K562 (cell line): ENCODE measurements at regions not wholly inside any gene's neighbourhood (a gene's known extent, or its start where the extent isn't known, plus 50 kb on each side); places are given as distances from the start of the nearest gene placed in this dataset.
A peak's percentile ranks its signal among the peaks of the same experiment; 100 is the strongest.

Experiments used
- ATAC-seq: fragments of 200-7000 bp; cut with Tn5 transposase; 3 replicates; pipeline ENCODE4 v1.9.1; 2020; ENCODE audit warnings: moderate library complexity
- BruUV-seq: library from RNA; stranded (reverse); fragments of 400-500 nt; replicated peaks from 2 replicates; lab custom pipeline; 2021; lab: Mats Ljungman, UMichigan
- CTCF ChIA-PET: fragments of 300-600 bp; formaldehyde crosslinking; extraction: SDS; loops from one replicate; lab custom pipeline; 2021; ENCODE audit warnings: low intra/inter-chr PET ratio; lab: Yijun Ruan, JAX
- POLR2A ChIA-PET: fragments of 300-600, 350-650 bp; sonication (Branson Sonifier 250); formaldehyde crosslinking; extraction: SDS; loops from one replicate; lab custom pipeline; 2021; ENCODE audit warnings: antibody characterized with exemption, inconsistent platforms; lab: Yijun Ruan, JAX
- DNase-seq, 4 experiments: peaks; one replicate each; pipeline versions ENCODE4 v3.0.0 to v3.0.0-alpha.2; 2011 to 2018; ENCODE audit warnings: low spot score in 3 of 4, mixed read lengths in 3 of 4; ENCODE audit errors: extremely low read depth in 1 of 4
- FAIRE-seq: peaks from 2 replicates; lab custom pipeline; 2011; peaks lifted over from hg19 to GRCh38; lab: Jason Lieb, UNC
- H2AFZ ChIP-seq: 2 replicates; pipeline ENCODE4 v1.6.0; 2011; ENCODE audit warnings: low read depth, low read length, control low read depth, inconsistent platforms
- H3K27ac ChIP-seq: fragments of 200-600 bp; 3 replicates; pipeline ENCODE4 v1.8.0; 2011; ENCODE audit warnings: low read depth, mild to moderate bottlenecking, control low read depth, inconsistent platforms, low read length, moderate library complexity, mixed read lengths; ENCODE audit errors: extremely low read depth
- H3K27me3 ChIP-seq, 2 experiments: fragments of 300-600 bp in 1 of 2; 2 replicates in 1 of 2; 3 replicates in 1 of 2; pipeline versions ENCODE4 v1.6.0 to v1.8.0; 2011; ENCODE audit warnings: inconsistent platforms in 2 of 2, low read length in 2 of 2, mild to moderate bottlenecking in 1 of 2, mixed read lengths in 1 of 2, moderate library complexity in 1 of 2; ENCODE audit not compliant: control insufficient read depth in 2 of 2, insufficient read depth in 2 of 2
- H3K36me3 ChIP-seq: fragments of 300-600 bp; 3 replicates; pipeline ENCODE4 v1.8.0; 2011; ENCODE audit warnings: mild to moderate bottlenecking, low read length, inconsistent platforms; ENCODE audit not compliant: control insufficient read depth, insufficient read depth
- H3K4me1 ChIP-seq, 2 experiments: fragments of 200-600 bp in 1 of 2; replicated peaks in 1 of 2; 2 replicates in 1 of 2; 3 replicates in 1 of 2; pipeline versions ENCODE4 v1.5.1 to v1.8.0; 2011; ENCODE audit warnings: inconsistent platforms in 2 of 2, low read length in 2 of 2, mild to moderate bottlenecking in 1 of 2, mixed read lengths in 1 of 2, moderate library complexity in 1 of 2; ENCODE audit not compliant: control insufficient read depth in 2 of 2, insufficient read depth in 2 of 2
- H3K4me2 ChIP-seq: 2 replicates; pipeline ENCODE4 v1.6.1; 2011; ENCODE audit warnings: low read length, control low read depth, inconsistent platforms, mixed read lengths; ENCODE audit not compliant: insufficient read depth
- H3K4me3 ChIP-seq: fragments of 200-600 bp; sonication (generic), shearing (Covaris generic); 2 replicates; pipeline ENCODE4 v1.5.1; 2016; ENCODE audit warnings: control low read depth, inconsistent platforms
- H3K79me2 ChIP-seq: fragments of 200-600 bp; 3 replicates; pipeline ENCODE4 v1.8.0; 2011; ENCODE audit warnings: low read length, inconsistent platforms; ENCODE audit not compliant: control insufficient read depth, insufficient read depth
- H3K9ac ChIP-seq, 2 experiments: 2 replicates each; pipeline versions ENCODE4 v1.6.0 to v1.6.1; 2011; ENCODE audit warnings: low read depth in 2 of 2, low read length in 2 of 2, control low read depth in 1 of 2, inconsistent platforms in 1 of 2, mild to moderate bottlenecking in 1 of 2, mixed read lengths in 1 of 2; ENCODE audit not compliant: insufficient read depth in 1 of 2
- H3K9me1 ChIP-seq: one replicate; pipeline ENCODE4 v1.6.0; 2011; ENCODE audit warnings: inconsistent platforms, mild to moderate bottlenecking, low read length, moderate library complexity; ENCODE audit not compliant: control insufficient read depth, insufficient read depth
- H3K9me3 ChIP-seq: replicated peaks from 2 replicates; pipeline ENCODE4 v1.5.1; 2011; ENCODE audit warnings: low read depth, low read length, inconsistent platforms; ENCODE audit not compliant: control insufficient read depth, insufficient read depth
- H4K20me1 ChIP-seq: replicated peaks from 2 replicates; pipeline ENCODE4 v1.6.1; 2011; ENCODE audit warnings: low read length, inconsistent platforms, mixed read lengths; ENCODE audit not compliant: control insufficient read depth, insufficient read depth
- ADNP ChIP-seq: fragments of 200-800 bp; sonication (Bioruptor generic); IDR thresholded peaks from 2 replicates; pipeline ENCODE4 v1.6.1; 2016; ENCODE audit warnings: missing genetic modification characterization, missing compliant biosample characterization
- BCLAF1 ChIP-seq, 2 experiments: fragments of 450-650 bp in 1 of 2; IDR thresholded peaks; 2 replicates each; pipeline ENCODE4 v1.6.1; 2011 to 2017; ENCODE audit warnings: low read depth in 2 of 2, antibody characterized with exemption in 1 of 2, borderline replicate concordance in 1 of 2, low read length in 1 of 2, mild to moderate bottlenecking in 1 of 2, mixed read lengths in 1 of 2; ENCODE audit not compliant: control insufficient read depth in 1 of 2
- BCOR ChIP-seq: fragments of 450-650 bp; IDR thresholded peaks from 2 replicates; pipeline ENCODE4 v1.6.1; 2016
- CCAR2 ChIP-seq: fragments of 200-400 bp; formaldehyde crosslinking; IDR thresholded peaks from 2 replicates; pipeline ENCODE4 v1.6.1; 2017; ENCODE audit warnings: mild to moderate bottlenecking, low read depth, low read length
- CHD4 ChIP-seq: fragments of 200-600 bp; sonication (generic); IDR thresholded peaks from 3 replicates; pipeline ENCODE4 v1.6.1; 2012; ENCODE audit warnings: low read depth, mild to moderate bottlenecking, mixed read lengths, low read length, inconsistent platforms; ENCODE audit not compliant: insufficient read depth, insufficient replicate concordance, poor library complexity, severe bottlenecking
- KDM1A ChIP-seq, 2 experiments: fragments of 450-650 bp; IDR thresholded peaks; 2 replicates each; pipeline ENCODE4 v1.6.1; 2016; ENCODE audit warnings: mild to moderate bottlenecking in 2 of 2
- MBD1 ChIP-seq: fragments of 250-450 bp; sonication (Bioruptor Pico); IDR thresholded peaks from 2 replicates; pipeline ENCODE4 v1.8.0; 2022; ENCODE audit warnings: inconsistent platforms
- RAD21 ChIP-seq, 2 experiments: fragments of 250-450 bp in 1 of 2; fragments of 450-650 bp in 1 of 2; sonication (Bioruptor Pico) in 1 of 2; formaldehyde crosslinking in 1 of 2; IDR thresholded peaks in 1 of 2; conservative IDR thresholded peaks in 1 of 2; 2 replicates each; pipeline versions ENCODE4 v1.4.0 to v1.8.0; 2020 to 2022; ENCODE audit warnings: mild to moderate bottlenecking in 2 of 2, moderate library complexity in 1 of 2
- RBM25 ChIP-seq: fragments of 200-400 bp; formaldehyde crosslinking; IDR thresholded peaks from 2 replicates; pipeline ENCODE4 v1.6.1; 2018; ENCODE audit warnings: low read length, low read depth, moderate library complexity; ENCODE audit not compliant: severe bottlenecking
- RFX1 ChIP-seq: fragments of 450-650 bp; IDR thresholded peaks from 2 replicates; pipeline ENCODE4 v1.6.1; 2016; ENCODE audit warnings: mild to moderate bottlenecking, moderate library complexity
- SRF ChIP-seq, 2 experiments: fragments of 250-450, 450-650 bp in 1 of 2; sonication (Bioruptor Pico) in 1 of 2; sonication (generic) in 1 of 2; formaldehyde crosslinking; IDR thresholded peaks; 2 replicates each; pipeline versions ENCODE4 v1.5.0 to v1.5.1; 2020 to 2022; ENCODE audit warnings: mild to moderate bottlenecking in 1 of 2, missing genetic modification reagents in 1 of 2
- TBL1XR1 ChIP-seq, 2 experiments: IDR thresholded peaks; 2 replicates each; pipeline ENCODE4 v1.6.1; 2012; ENCODE audit warnings: improper control_type of control experiment in 2 of 2, low read length in 2 of 2, mild to moderate bottlenecking in 1 of 2
- ZBTB8A ChIP-seq: fragments of 450-650 bp; IDR thresholded peaks from 2 replicates; pipeline ENCODE4 v1.6.1; 2018; ENCODE audit warnings: mild to moderate bottlenecking, moderate library complexity; ENCODE audit not compliant: partially characterized antibody
- ZNF668 ChIP-seq: fragments of 250-450 bp; sonication (Bioruptor Pico); IDR thresholded peaks from 2 replicates; pipeline ENCODE4 v1.8.0; 2022; ENCODE audit warnings: mild to moderate bottlenecking, inconsistent platforms
- in situ Hi-C: fragments of 300-500 bp; cut with MboI; formaldehyde crosslinking; loops from 4 replicates; pipeline ENCODE4 v1.15.0; 2018; ENCODE audit warnings: inconsistent platforms, mixed read lengths
- intact Hi-C: fragments of 100-400 bp; cut with micrococcal nuclease; formaldehyde crosslinking; loops from 2 replicates; pipeline ENCODE4 v1.14.2; 2022
- TF ChIP-seq, protein P1 (sequence below): fragments of 150-350 bp; IDR thresholded peaks from 2 replicates; pipeline ENCODE4 v1.6.1; 2014; ENCODE audit warnings: low read depth, mild to moderate bottlenecking, low read length, borderline replicate concordance

- no peak overlapping the region for H3K27ac ChIP-seq
- ChIA-PET POLR2A (interaction anchor here (0.6 kb wide), 1 partner anchor 12 kb away, joined by 3 read pairs; no protein-coding TSS in a partner anchor), CTCF (no interaction called here)
- peaks cover 11 to 20% of the 10 kb centered on the region in 2 experiments; a peak in 3 of 5 replicates for H3K4me1 ChIP-seq
- no peak overlapping the region for H3K4me3 ChIP-seq
- no TSS peak for BruUV-seq
- DNase-seq (no peak), FAIRE-seq (no peak), ATAC-seq (no peak)
- H3K36me3 ChIP-seq = no peaks in the 10 kb centered on the region
- no peak overlapping the region for H3K9ac ChIP-seq
- 0 out of 2 replicates have a peak overlapping the region, but pooled peaks have one; percentile 87 for H2AFZ ChIP-seq
- H3K4me2 ChIP-seq = no peak overlapping the region
- H3K79me2 ChIP-seq = no peaks in the 10 kb centered on the region
- peaks cover 8% of the 10 kb centered on the region for H3K9me3 ChIP-seq
- no peaks in the 10 kb centered on the region for H3K27me3 ChIP-seq
- no peaks in the 10 kb centered on the region for H3K9me1 ChIP-seq
- intact Hi-C loops = no loop called here
- no peaks in the 10 kb centered on the region for H4K20me1 ChIP-seq
- in situ Hi-C loops = no loop called here
- TF ChIP-seq RAD21 (CRISPR knock-in tag; conservative IDR thresholded peaks at IDR 0.05 in 1 of 2, IDR thresholded peaks at IDR 0.05 in 1 of 2) (no peak), CCAR2 (no peak), ADNP (peak; percentile 21; the same call in 1 of the 2 replicates), ZNF668 (CRISPR knock-in tag) (no peak), MBD1 (no peak), RFX1 (no peak), KDM1A (IDR thresholded peaks at IDR 0.05) (peak; percentile 44 to 61), TBL1XR1 (IDR thresholded peaks at IDR 0.05; ENCODE audit: low read length in 2 of 2) (no peak), CHD4 (peak; percentile 77), ZBTB8A (no peak), BCLAF1 (IDR thresholded peaks at IDR 0.05; ENCODE audit: borderline replicate concordance in 1 of 2, control insufficient read depth in 1 of 2, low read depth in 2 of 2, low read length in 1 of 2) (no peak), BCOR (peak; percentile 87), SRF (CRISPR knock-in tag; IDR thresholded peaks at IDR 0.05) (no peak), RBM25 (peak; percentile 96)
- TF ChIP-seq, protein P1, sequence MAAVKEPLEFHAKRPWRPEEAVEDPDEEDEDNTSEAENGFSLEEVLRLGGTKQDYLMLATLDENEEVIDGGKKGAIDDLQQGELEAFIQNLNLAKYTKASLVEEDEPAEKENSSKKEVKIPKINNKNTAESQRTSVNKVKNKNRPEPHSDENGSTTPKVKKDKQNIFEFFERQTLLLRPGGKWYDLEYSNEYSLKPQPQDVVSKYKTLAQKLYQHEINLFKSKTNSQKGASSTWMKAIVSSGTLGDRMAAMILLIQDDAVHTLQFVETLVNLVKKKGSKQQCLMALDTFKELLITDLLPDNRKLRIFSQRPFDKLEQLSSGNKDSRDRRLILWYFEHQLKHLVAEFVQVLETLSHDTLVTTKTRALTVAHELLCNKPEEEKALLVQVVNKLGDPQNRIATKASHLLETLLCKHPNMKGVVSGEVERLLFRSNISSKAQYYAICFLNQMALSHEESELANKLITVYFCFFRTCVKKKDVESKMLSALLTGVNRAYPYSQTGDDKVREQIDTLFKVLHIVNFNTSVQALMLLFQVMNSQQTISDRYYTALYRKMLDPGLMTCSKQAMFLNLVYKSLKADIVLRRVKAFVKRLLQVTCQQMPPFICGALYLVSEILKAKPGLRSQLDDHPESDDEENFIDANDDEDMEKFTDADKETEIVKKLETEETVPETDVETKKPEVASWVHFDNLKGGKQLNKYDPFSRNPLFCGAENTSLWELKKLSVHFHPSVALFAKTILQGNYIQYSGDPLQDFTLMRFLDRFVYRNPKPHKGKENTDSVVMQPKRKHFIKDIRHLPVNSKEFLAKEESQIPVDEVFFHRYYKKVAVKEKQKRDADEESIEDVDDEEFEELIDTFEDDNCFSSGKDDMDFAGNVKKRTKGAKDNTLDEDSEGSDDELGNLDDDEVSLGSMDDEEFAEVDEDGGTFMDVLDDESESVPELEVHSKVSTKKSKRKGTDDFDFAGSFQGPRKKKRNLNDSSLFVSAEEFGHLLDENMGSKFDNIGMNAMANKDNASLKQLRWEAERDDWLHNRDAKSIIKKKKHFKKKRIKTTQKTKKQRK = no peak
Measured at GRCh38 chr15:94843060-94843459, 611.7 kb downstream of the MCTP2 start.
